H1 (cell line): ENCODE measurements at regions not wholly inside any gene's neighbourhood (a gene's known extent, or its start where the extent isn't known, plus 50 kb on each side); places are given as distances from the start of the nearest gene placed in this dataset.

Source experiments
- CTCF ChIA-PET: fragments of 300-600 bp; sonication (Branson Sonifier 250); formaldehyde crosslinking; loops from one replicate; lab custom pipeline; 2021; ENCODE audit not compliant: partially characterized antibody; lab: Charles Lee
- POLR2A ChIA-PET: fragments of 300-600 bp; sonication (Branson Sonifier 250); formaldehyde crosslinking; loops from one replicate; lab custom pipeline; 2021; ENCODE audit warnings: inconsistent platforms; ENCODE audit not compliant: partially characterized antibody; lab: Charles Lee
- DNase-seq, 2 experiments: peaks; one replicate each; pipeline versions ENCODE4 v3.0.0 to v3.0.0-alpha.2; 2010 to 2022; ENCODE audit warnings: low spot score in 2 of 2, low read depth in 1 of 2, mixed read lengths in 1 of 2
- FAIRE-seq: peaks from 2 replicates; lab custom pipeline; 2011; peaks lifted over from hg19 to GRCh38; lab: Jason Lieb, UNC
- H2AFZ ChIP-seq: 2 replicates; pipeline ENCODE4 v1.8.1; 2012; ENCODE audit warnings: low read length, inconsistent platforms
- H2AK5ac ChIP-seq: 2 replicates; pipeline ENCODE4 v1.6.1; 2013; ENCODE audit warnings: low read depth, low read length
- H2BK120ac ChIP-seq: replicated peaks from 2 replicates; pipeline ENCODE3; 2013; ENCODE audit warnings: low read depth, low read length, inconsistent platforms
- H2BK12ac ChIP-seq: 2 replicates; pipeline ENCODE4 v1.6.1; 2013; ENCODE audit warnings: low read depth, low read length
- H2BK15ac ChIP-seq: 2 replicates; pipeline ENCODE4 v1.6.1; 2013; ENCODE audit warnings: low read length
- H2BK20ac ChIP-seq: 2 replicates; pipeline ENCODE4 v1.6.1; 2013; ENCODE audit warnings: low read length
- H2BK5ac ChIP-seq: 2 replicates; pipeline ENCODE4 v1.6.1; 2013; ENCODE audit warnings: low read depth, low read length
- H3K14ac ChIP-seq: 2 replicates; pipeline ENCODE4 v1.6.1; 2013; ENCODE audit warnings: inconsistent platforms; ENCODE audit not compliant: insufficient read length
- H3K18ac ChIP-seq: 2 replicates; pipeline ENCODE4 v1.6.1; 2013; ENCODE audit warnings: low read length; ENCODE audit errors: extremely low read depth
- H3K23ac ChIP-seq: 2 replicates; pipeline ENCODE4 v1.6.1; 2013; ENCODE audit warnings: inconsistent platforms; ENCODE audit not compliant: insufficient read length
- H3K23me2 ChIP-seq: 2 replicates; pipeline ENCODE4 v1.6.1; 2013; ENCODE audit warnings: low read depth, low read length
- H3K27ac ChIP-seq: 2 replicates; pipeline ENCODE4 v1.6.1; 2011; ENCODE audit warnings: low read depth, low read length, inconsistent platforms
- H3K27me3 ChIP-seq, 4 experiments: replicated peaks in 1 of 4; 1 replicate in 1 of 4; 2 replicates in 3 of 4; pipeline versions ENCODE4 v1.6.1 to v1.8.1; 2011 to 2013; ENCODE audit warnings: low read length in 3 of 4, mild to moderate bottlenecking in 3 of 4, inconsistent platforms in 2 of 4, mixed read lengths in 2 of 4, moderate library complexity in 1 of 4; ENCODE audit not compliant: control insufficient read depth in 3 of 4, insufficient read depth in 3 of 4; ENCODE audit errors: extremely low read depth in 1 of 4
- H3K36me3 ChIP-seq, 4 experiments: 2 replicates each; pipeline versions ENCODE4 v1.6.1 to v1.8.1; 2011 to 2013; ENCODE audit warnings: mild to moderate bottlenecking in 4 of 4, low read length in 3 of 4, moderate library complexity in 2 of 4, control low read depth in 1 of 4, inconsistent platforms in 1 of 4; ENCODE audit not compliant: insufficient read depth in 4 of 4, control insufficient read depth in 2 of 4
- H3K4ac ChIP-seq: replicated peaks from 2 replicates; pipeline ENCODE3; 2013; ENCODE audit warnings: low read length, low read depth, mixed read lengths, inconsistent platforms; ENCODE audit not compliant: insufficient read length
- H3K4me1 ChIP-seq, 4 experiments: replicated peaks in 1 of 4; 1 replicate in 1 of 4; 2 replicates in 3 of 4; pipeline versions ENCODE4 v1.6.1 to v1.8.1; 2011 to 2013; ENCODE audit warnings: low read length in 3 of 4, inconsistent platforms in 2 of 4, mixed read lengths in 1 of 4; ENCODE audit not compliant: insufficient read depth in 4 of 4, control insufficient read depth in 3 of 4
- H3K4me2 ChIP-seq, 2 experiments: 2 replicates each; pipeline versions ENCODE4 v1.6.1 to v1.8.1; 2011 to 2013; ENCODE audit warnings: low read depth in 2 of 2, low read length in 2 of 2, control low read depth in 1 of 2, inconsistent platforms in 1 of 2, mild to moderate bottlenecking in 1 of 2; ENCODE audit not compliant: insufficient read depth in 1 of 2
- H3K4me3 ChIP-seq, 4 experiments: fragments of 200-600, 300-600 bp in 1 of 4; sonication (generic), shearing (Covaris generic), sonication (Bioruptor Twin) in 1 of 4; 2 replicates each; pipeline versions ENCODE4 v1.5.1 to v1.8.1; 2011 to 2016; ENCODE audit warnings: low read length in 4 of 4, low read depth in 3 of 4, control low read depth in 2 of 4, inconsistent platforms in 2 of 4, mild to moderate bottlenecking in 2 of 4, mixed read lengths in 1 of 4, moderate library complexity in 1 of 4; ENCODE audit not compliant: insufficient read depth in 2 of 4; ENCODE audit errors: extremely low read depth in 1 of 4
- H3K56ac ChIP-seq: replicated peaks from 2 replicates; pipeline ENCODE3; 2013; ENCODE audit warnings: low read depth, mild to moderate bottlenecking, mixed read lengths, low read length, inconsistent platforms; ENCODE audit not compliant: insufficient read length
- H3K79me1 ChIP-seq: 2 replicates; pipeline ENCODE4 v1.6.1; 2013; ENCODE audit warnings: low read depth, low read length, control low read depth
- H3K79me2 ChIP-seq, 2 experiments: 2 replicates each; pipeline versions ENCODE4 v1.6.1 to v1.8.1; 2012 to 2013; ENCODE audit warnings: low read length in 2 of 2, mild to moderate bottlenecking in 2 of 2, inconsistent platforms in 1 of 2; ENCODE audit not compliant: insufficient read depth in 2 of 2, control insufficient read depth in 1 of 2
- H3K9ac ChIP-seq, 4 experiments: replicated peaks in 1 of 4; 1 replicate in 1 of 4; 2 replicates in 3 of 4; pipeline versions ENCODE4 v1.6.1 to v1.8.1; 2011 to 2013; ENCODE audit warnings: low read depth in 3 of 4, low read length in 3 of 4, control low read depth in 2 of 4, mild to moderate bottlenecking in 2 of 4, moderate library complexity in 2 of 4, inconsistent platforms in 1 of 4; ENCODE audit errors: extremely low read depth in 1 of 4
- H3K9me3 ChIP-seq, 2 experiments: 2 replicates each; pipeline versions ENCODE4 v1.6.1 to v1.8.1; 2012 to 2013; ENCODE audit warnings: mild to moderate bottlenecking in 2 of 2, moderate library complexity in 2 of 2, control low read depth in 1 of 2, inconsistent platforms in 1 of 2, low read depth in 1 of 2, low read length in 1 of 2, mixed read lengths in 1 of 2; ENCODE audit not compliant: insufficient read depth in 2 of 2
- H4K20me1 ChIP-seq, 2 experiments: replicated peaks in 1 of 2; 2 replicates each; pipeline versions ENCODE3 to v1.8.1; 2011 to 2013; ENCODE audit warnings: inconsistent platforms in 2 of 2, low read length in 2 of 2, mild to moderate bottlenecking in 1 of 2; ENCODE audit not compliant: insufficient read depth in 2 of 2, control insufficient read depth in 1 of 2
- H4K5ac ChIP-seq: 2 replicates; pipeline ENCODE4 v1.6.1; 2013; ENCODE audit warnings: low read length, low read depth, mixed read lengths, inconsistent platforms; ENCODE audit not compliant: insufficient read length
- H4K8ac ChIP-seq: 2 replicates; pipeline ENCODE4 v1.8.0; 2013; ENCODE audit warnings: mild to moderate bottlenecking, moderate library complexity, low read length, inconsistent platforms; ENCODE audit not compliant: insufficient read depth; ENCODE audit errors: extremely low read depth
- H4K91ac ChIP-seq: replicated peaks from 2 replicates; pipeline ENCODE3; 2013; ENCODE audit warnings: low read length, mixed read lengths, inconsistent platforms; ENCODE audit not compliant: insufficient read length
- ATF2 ChIP-seq: IDR thresholded peaks from 2 replicates; pipeline ENCODE4 v1.6.1; 2012; ENCODE audit warnings: low read length, inconsistent platforms
- CEBPB ChIP-seq: IDR thresholded peaks from 2 replicates; pipeline ENCODE4 v1.6.1; 2012; ENCODE audit warnings: low read depth, low read length
- CREB1 ChIP-seq: IDR thresholded peaks from 2 replicates; pipeline ENCODE4 v1.6.1; 2012; ENCODE audit warnings: inconsistent platforms
- KDM5A ChIP-seq: fragments of 200-600 bp; IDR thresholded peaks from 2 replicates; pipeline ENCODE4 v1.7.1; 2012; ENCODE audit warnings: mild to moderate bottlenecking, low read length, inconsistent platforms, mixed read lengths
- SIX5 ChIP-seq: IDR thresholded peaks from 2 replicates; pipeline ENCODE4 v1.6.1; 2011; ENCODE audit warnings: mild to moderate bottlenecking, low read depth, low read length
- SRF ChIP-seq: IDR thresholded peaks from 2 replicates; pipeline ENCODE4 v1.6.1; 2011; ENCODE audit warnings: mild to moderate bottlenecking, low read depth, low read length, moderate library complexity
- TBP ChIP-seq: IDR thresholded peaks from 2 replicates; pipeline ENCODE4 v1.6.1; 2011; ENCODE audit warnings: low read depth, low read length, improper control_type of control experiment
- TCF12 ChIP-seq: IDR thresholded peaks from 2 replicates; pipeline ENCODE4 v1.6.1; 2011; ENCODE audit warnings: low read depth, mild to moderate bottlenecking, low read length
- YY1 ChIP-seq: IDR thresholded peaks from 2 replicates; pipeline ENCODE4 v1.6.1; 2011; ENCODE audit warnings: low read depth, mild to moderate bottlenecking, low read length
- WGBS, 2 experiments: shearing (Covaris generic) in 1 of 2; methylation state at CpG; one replicate each; pipeline versions ENCODE4 v1.1.6 to v1.1.7; 2013 to 2015; ENCODE audit warnings: low lambda C conversion rate in 2 of 2, mixed read lengths in 2 of 2, inconsistent platforms in 1 of 2, low coverage in 1 of 2, missing lambda C conversion rate in 1 of 2; ENCODE audit not compliant: insufficient replicate concordance in 2 of 2, insufficient coverage in 1 of 2, insufficient read length in 1 of 2; ENCODE audit errors: extremely low coverage in 1 of 2, missing lambda C conversion rate in 1 of 2; 5-methylcytosine and 5-hydroxymethylcytosine counted together

DNA sequence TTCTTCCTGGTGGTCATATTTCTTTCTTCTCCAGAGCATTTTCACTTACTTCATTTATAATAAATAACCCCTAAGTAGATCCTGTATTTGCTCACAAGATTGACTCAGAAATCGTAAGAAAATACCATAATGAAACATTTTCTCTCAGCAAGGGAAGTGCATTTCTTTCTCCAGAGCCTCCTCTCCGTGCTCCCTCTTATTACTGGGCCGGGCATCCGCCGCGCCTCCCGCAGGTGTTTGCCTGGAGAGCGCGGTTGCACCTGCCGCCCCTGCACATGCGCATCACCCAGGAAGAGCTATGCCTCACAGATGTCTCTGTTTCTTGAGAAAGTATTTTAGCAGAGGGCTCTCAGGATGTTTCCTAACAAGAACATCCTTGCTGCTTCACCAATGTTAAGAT is 509.2 kb downstream of the TCERG1L start:
- H3K9me3 ChIP-seq, result no peaks in the 10 kb centered on the region
- POLR2A ChIA-PET, result no interaction called here
- FAIRE-seq (no peak), DNase-seq (no peak)
- H3K23me2 ChIP-seq, result no peaks in the 10 kb centered on the region
- H3K27me3 ChIP-seq, result no peaks in the 10 kb centered on the region
- TF ChIP-seq ATF2 (no peak), TBP (no peak), CEBPB (no peak), CREB1 (no peak), SIX5 (no peak), SRF (no peak), TCF12 (no peak), YY1 (no peak), KDM5A (no peak)
- H2BK12ac ChIP-seq, result no peak overlapping the region
- H3K79me2 ChIP-seq, result no peaks in the 10 kb centered on the region
- H3K4me3 ChIP-seq, result no peak overlapping the region
- H3K18ac ChIP-seq, result no peak overlapping the region
- no peak overlapping the region for H3K14ac ChIP-seq
- no peak overlapping the region for H3K4ac ChIP-seq
- H3K9ac ChIP-seq, result no peak overlapping the region
- WGBS, 2 experiments, result 94% methylated on average over 11 of the region's 11 CpGs; no CpG with 5 or more reads in 1 of the 2 experiments
- H2AK5ac ChIP-seq, result no peak overlapping the region
- H3K27ac ChIP-seq, result no peak overlapping the region
- H3K79me1 ChIP-seq, result no peaks in the 10 kb centered on the region
- no peak overlapping the region for H2BK120ac ChIP-seq
- no peaks in the 10 kb centered on the region for H3K36me3 ChIP-seq
- H4K5ac ChIP-seq, result no peak overlapping the region
- no peaks in the 10 kb centered on the region for H4K20me1 ChIP-seq
- no peak overlapping the region for H2AFZ ChIP-seq
- H2BK20ac ChIP-seq, result no peak overlapping the region
- no peak overlapping the region for H3K56ac ChIP-seq
- no peak overlapping the region for H4K91ac ChIP-seq
- no peak overlapping the region for H3K4me2 ChIP-seq
- H2BK5ac ChIP-seq, result no peak overlapping the region
- H4K8ac ChIP-seq, result no peak overlapping the region
- no peaks in the 10 kb centered on the region; a peak in 1 of 7 replicates for H3K4me1 ChIP-seq
- H3K23ac ChIP-seq, result no peak overlapping the region
- no peak overlapping the region for H2BK15ac ChIP-seq
- CTCF ChIA-PET, result no interaction called here
